ENCODE measurements at regions not wholly inside any gene's neighbourhood (a gene's known extent, or its start where the extent isn't known, plus 50 kb on each side); places are given as distances from the start of the nearest gene placed in this dataset.

- Histone ChIP-seq H3K4me3 (no peak overlapping the region), H3K27me3 (no peaks in the 10 kb centered on the region), H3K27ac (no peak overlapping the region), H3K9me3 (replicated peaks in 1 of 3) (no peaks in the 10 kb centered on the region), H3K4me1 (replicated peaks in 1 of 2) (no peaks in the 10 kb centered on the region), H3K36me3 (replicated peaks in 1 of 2) (no peaks in the 10 kb centered on the region)
- DNase-seq: no peak
- intact Hi-C loops (cut with DNase I): no loop called here
- WGBS, 4 donors: 64 to 78% (median 70%) methylated on average over 8 to 13 of the region's 13 CpGs
- TF ChIP-seq POLR2A (IDR thresholded peaks at IDR 0.05): no peak
- TF ChIP-seq, protein P1, sequence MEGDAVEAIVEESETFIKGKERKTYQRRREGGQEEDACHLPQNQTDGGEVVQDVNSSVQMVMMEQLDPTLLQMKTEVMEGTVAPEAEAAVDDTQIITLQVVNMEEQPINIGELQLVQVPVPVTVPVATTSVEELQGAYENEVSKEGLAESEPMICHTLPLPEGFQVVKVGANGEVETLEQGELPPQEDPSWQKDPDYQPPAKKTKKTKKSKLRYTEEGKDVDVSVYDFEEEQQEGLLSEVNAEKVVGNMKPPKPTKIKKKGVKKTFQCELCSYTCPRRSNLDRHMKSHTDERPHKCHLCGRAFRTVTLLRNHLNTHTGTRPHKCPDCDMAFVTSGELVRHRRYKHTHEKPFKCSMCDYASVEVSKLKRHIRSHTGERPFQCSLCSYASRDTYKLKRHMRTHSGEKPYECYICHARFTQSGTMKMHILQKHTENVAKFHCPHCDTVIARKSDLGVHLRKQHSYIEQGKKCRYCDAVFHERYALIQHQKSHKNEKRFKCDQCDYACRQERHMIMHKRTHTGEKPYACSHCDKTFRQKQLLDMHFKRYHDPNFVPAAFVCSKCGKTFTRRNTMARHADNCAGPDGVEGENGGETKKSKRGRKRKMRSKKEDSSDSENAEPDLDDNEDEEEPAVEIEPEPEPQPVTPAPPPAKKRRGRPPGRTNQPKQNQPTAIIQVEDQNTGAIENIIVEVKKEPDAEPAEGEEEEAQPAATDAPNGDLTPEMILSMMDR (IDR thresholded peaks at IDR 0.05): no peak
Measured at GRCh38 chr4:1573830-1574459, 110.2 kb downstream of the FAM53A start.

DNA sequence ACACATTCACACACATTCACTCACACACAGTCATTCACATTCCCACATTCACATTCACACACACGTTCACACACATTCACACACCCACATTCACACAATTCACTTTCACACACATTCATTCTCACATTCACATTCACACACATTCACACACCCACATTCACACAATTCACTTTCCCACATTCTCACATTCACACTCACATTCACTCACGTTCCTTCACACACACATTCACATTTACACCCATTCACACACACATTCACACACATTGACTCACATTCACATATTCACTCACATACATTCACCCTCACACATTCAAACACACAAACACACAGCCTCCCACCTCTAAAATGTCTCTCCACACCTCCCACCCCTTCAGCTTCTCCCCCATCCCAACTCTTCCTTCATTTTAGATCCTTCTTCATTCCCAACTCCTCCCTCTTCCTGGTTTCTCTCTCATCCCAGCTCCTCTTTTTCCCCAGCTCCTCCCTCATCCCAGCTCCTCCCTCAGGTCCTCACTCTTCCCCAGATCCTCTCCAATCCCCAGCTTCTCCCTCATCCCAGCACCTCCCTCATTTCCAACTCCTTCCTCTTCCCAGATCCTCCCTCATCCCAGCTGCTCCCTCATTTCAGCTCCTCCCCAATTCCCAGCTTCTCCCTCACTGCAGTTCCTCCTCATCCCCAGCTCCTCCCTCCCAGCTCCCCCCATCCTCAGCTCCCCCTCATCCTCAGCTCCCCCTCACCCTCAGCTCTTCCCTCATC is 111.0 kb downstream of the FAM53A start:
- Histone ChIP-seq H3K4me1 (replicated peaks in 1 of 2) (no peaks in the 10 kb centered on the region), H3K27me3 (no peaks in the 10 kb centered on the region), H3K36me3 (replicated peaks in 1 of 2) (no peaks in the 10 kb centered on the region), H3K9me3 (replicated peaks in 1 of 3) (no peaks in the 10 kb centered on the region), H3K27ac (no peak overlapping the region), H3K4me3 (no peak overlapping the region)
- intact Hi-C loops (cut with DNase I): no loop called here
- no peak for DNase-seq
- TF ChIP-seq, protein P1 (IDR thresholded peaks at IDR 0.05): no peak
- TF ChIP-seq POLR2A (IDR thresholded peaks at IDR 0.05): no peak
- 70 to 83% (median 75%) methylated on average over 2 of the region's 2 CpGs for WGBS, 4 donors

DNA sequence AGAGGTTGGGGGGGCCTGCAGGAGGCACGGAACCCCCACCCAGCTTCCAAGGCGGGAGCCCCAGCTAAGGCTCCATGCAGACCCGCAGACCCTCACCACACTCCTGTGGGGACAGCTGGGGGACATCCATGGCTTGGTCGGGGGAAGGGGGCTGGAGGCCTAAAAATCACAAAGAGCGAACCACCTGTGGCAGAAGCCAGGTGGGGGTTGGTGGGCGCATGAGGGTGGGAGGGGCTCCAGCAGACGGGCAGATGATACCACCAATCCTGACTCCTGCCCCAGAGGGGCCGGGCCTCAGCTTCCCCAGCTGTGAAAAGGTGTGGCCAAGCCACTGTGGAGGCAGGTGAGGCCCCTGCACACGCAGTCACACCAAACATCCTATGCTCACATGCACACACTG is 111.6 kb downstream of the FAM53A start:
- Histone ChIP-seq H3K27me3 (no peaks in the 10 kb centered on the region), H3K27ac (no peak overlapping the region), H3K4me3 (no peak overlapping the region), H3K9me3 (replicated peaks in 1 of 3) (no peaks in the 10 kb centered on the region), H3K4me1 (replicated peaks in 1 of 2) (no peaks in the 10 kb centered on the region), H3K36me3 (replicated peaks in 1 of 2) (no peaks in the 10 kb centered on the region)
- DNase-seq: no peak
- TF ChIP-seq POLR2A (IDR thresholded peaks at IDR 0.05): no peak
- TF ChIP-seq, protein P1 (IDR thresholded peaks at IDR 0.05): no peak
- intact Hi-C loops (cut with DNase I): no loop called here
- WGBS, 4 donors: 78 to 96% (median 81%) methylated on average over 7 to 9 of the region's 9 CpGs

- TF ChIP-seq, protein P1 (IDR thresholded peaks at IDR 0.05): no peak
- TF ChIP-seq POLR2A (IDR thresholded peaks at IDR 0.05): no peak
- intact Hi-C loops (cut with DNase I): no loop called here
- no peak overlapping the region for H3K4me3 ChIP-seq
- H3K27ac ChIP-seq: no peak overlapping the region
- 71 to 90% (median 80%) methylated on average over 9 to 10 of the region's 10 CpGs for WGBS, 4 donors
- H3K9me3 ChIP-seq (replicated peaks in 1 of 3): no peaks in the 10 kb centered on the region
- no peak for DNase-seq
- H3K36me3 ChIP-seq (replicated peaks in 1 of 2): no peaks in the 10 kb centered on the region
- no peaks in the 10 kb centered on the region for H3K4me1 ChIP-seq (replicated peaks in 1 of 2)
- H3K27me3 ChIP-seq: no peaks in the 10 kb centered on the region
Measured at GRCh38 chr4:1572010-1572385, 112.1 kb downstream of the FAM53A start.
